Activated naive CD8-positive, alpha-beta T cell treated with anti-CD3 and anti-CD28 coated beads for 36 hours (primary cell): ENCODE measurements at regions not wholly inside any gene's neighbourhood (a gene's known extent, or its start where the extent isn't known, plus 50 kb on each side); places are given as distances from the start of the nearest gene placed in this dataset.

Experiments used
- DNase-seq: peaks from one replicate; pipeline ENCODE4 v3.0.0; 2021
- H3K27ac Mint-ChIP-seq: one replicate; pipeline ENCODE4 v1.8.0; 2022; ENCODE audit warnings: mild to moderate bottlenecking, moderate library complexity, mixed read lengths
- H3K27me3 Mint-ChIP-seq: one replicate; pipeline ENCODE4 v1.8.0; 2022; ENCODE audit warnings: mild to moderate bottlenecking, mixed read lengths
- H3K36me3 Mint-ChIP-seq: one replicate; pipeline ENCODE4 v1.8.0; 2021; ENCODE audit warnings: mild to moderate bottlenecking, mixed read lengths
- H3K4me1 Mint-ChIP-seq: one replicate; pipeline ENCODE4 v1.8.0; 2021; ENCODE audit warnings: mixed read lengths
- H3K4me3 Mint-ChIP-seq: one replicate; pipeline ENCODE4 v1.8.0; 2022; ENCODE audit warnings: mild to moderate bottlenecking, moderate library complexity, mixed read lengths
- H3K9me3 Mint-ChIP-seq: one replicate; pipeline ENCODE4 v1.8.0; 2022; ENCODE audit warnings: mixed read lengths

DNA sequence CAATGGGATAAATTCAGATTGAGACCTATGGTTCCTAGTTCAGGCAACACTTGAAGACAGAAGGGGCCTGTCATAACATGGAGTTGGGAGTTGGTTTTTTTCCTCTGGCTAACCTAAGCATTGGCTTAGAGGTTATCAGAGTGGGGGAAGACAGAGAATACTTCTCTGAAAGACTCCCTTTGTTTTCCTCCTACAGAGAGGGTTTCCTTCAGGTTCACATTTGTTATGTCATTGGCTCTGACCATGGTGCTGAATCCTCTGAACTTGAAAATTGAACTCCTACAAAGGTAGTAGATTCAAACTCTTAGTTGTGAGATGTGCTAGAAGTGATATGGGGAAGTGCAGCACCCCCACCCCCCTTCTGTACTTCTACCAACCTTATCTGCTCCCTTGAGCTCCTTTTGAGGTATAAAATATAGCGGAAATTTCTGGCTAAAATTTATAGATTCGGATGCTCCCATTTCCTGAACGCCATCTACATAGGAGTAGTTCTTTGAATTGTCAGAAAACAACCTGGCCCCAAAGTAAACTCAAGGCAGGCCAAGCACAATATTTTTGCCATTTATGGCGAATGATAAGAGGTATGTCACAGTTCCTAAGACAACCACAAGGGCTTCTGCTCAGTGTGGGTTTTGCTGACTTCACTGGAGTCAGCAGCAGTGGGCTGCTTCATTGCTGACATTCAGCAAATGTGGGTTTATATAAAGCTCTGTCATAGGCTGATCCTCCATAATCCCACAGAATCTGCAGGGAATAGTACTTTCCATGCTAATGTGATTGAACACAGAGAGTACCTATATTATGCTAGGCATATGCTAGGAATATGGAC is 131.6 kb upstream of the KLF14 start:
- Mint-ChIP-seq H3K27me3 (no peaks in the 10 kb centered on the region), H3K4me3 (no peak overlapping the region), H3K4me1 (no peaks in the 10 kb centered on the region), H3K27ac (peak overlapping the region; percentile 16), H3K9me3 (peaks cover 20% of the 10 kb centered on the region), H3K36me3 (peaks cover 91% of the 10 kb centered on the region)
- no peak for DNase-seq

DNA sequence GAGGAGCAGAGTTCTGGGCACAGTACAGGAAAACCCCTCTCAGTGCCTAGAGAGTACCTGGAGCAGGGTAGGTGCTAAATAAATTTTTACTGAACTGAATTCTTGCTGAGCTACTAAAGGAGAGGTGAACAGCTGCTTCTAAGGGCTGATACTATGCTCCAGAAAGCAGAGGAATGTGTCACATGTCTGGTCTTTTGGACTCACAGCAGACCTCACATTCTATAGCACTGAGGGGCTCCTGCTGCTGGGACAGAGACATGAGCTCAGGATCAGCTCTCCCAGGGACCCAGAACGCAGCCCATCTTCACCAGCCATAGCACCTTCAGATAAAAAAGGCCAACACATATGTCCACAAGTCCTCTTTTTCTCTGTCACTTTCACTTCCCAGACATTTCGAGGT is 133.0 kb upstream of the KLF14 start:
- H3K36me3 Mint-ChIP-seq, result peaks cover 86% of the 10 kb centered on the region
- H3K4me3 Mint-ChIP-seq, result no peak overlapping the region
- H3K9me3 Mint-ChIP-seq, result peaks cover 10% of the 10 kb centered on the region
- DNase-seq, result no peak
- peaks cover 2% of the 10 kb centered on the region for H3K4me1 Mint-ChIP-seq
- no peaks in the 10 kb centered on the region for H3K27me3 Mint-ChIP-seq
- no peak overlapping the region for H3K27ac Mint-ChIP-seq

DNA sequence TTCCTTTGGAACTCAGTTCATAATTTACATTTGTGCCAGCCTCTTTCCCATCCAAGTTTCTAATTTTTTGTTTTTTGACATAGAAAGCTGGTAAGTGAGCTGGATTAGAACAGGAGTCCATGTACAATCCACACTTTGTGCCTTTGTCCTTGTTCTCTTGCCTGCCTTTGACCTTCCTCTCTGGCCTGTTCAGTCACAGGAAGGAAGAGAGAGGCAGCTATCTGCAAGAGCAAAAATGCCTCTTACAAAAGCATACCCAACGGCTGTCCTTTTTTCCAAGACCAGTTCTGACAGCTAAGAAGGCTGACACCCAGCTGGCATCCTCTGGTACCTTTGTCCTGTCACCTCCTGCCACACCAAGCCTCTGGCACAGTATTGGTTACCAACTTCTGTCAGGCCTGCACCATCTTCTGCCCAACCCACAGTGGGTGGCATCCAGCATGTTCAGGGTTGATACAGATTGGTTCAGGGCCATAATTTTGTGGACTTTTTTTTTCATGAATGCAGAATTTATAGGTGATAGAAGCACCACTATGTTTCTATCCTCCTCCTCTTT is 133.7 kb upstream of the KLF14 start:
- Mint-ChIP-seq H3K27me3 (peaks cover 4% of the 10 kb centered on the region), H3K9me3 (peaks cover 6% of the 10 kb centered on the region), H3K36me3 (peaks cover 86% of the 10 kb centered on the region), H3K4me3 (no peak overlapping the region), H3K27ac (peak overlapping the region; percentile 70), H3K4me1 (peaks cover 7% of the 10 kb centered on the region)
- DNase-seq, result no peak

DNA sequence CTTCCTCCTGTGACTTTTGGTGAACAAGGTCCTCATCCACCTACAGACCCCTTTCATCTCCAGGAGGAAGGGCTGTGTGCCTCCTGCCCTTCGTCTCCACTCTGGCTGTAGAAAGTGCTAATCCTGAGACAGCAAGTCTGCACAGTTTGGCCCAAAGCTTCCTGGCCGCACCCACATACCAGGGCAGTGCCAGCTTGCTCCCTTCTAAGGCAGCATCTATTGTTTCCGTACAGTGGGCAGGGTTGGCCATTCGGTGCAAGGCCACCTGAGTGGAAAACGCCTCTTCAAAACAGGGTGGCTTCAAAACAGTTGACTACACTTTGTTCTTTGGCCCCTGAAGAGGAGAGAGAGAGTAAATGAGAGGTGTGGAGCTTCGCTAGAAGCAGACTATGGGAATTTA is 134.1 kb upstream of the KLF14 start:
- peaks cover 84% of the 10 kb centered on the region for H3K36me3 Mint-ChIP-seq
- peaks cover 4% of the 10 kb centered on the region for H3K9me3 Mint-ChIP-seq
- no peak overlapping the region for H3K4me3 Mint-ChIP-seq
- no peak for DNase-seq
- H3K4me1 Mint-ChIP-seq, result peaks cover 8% of the 10 kb centered on the region
- peak overlapping the region; percentile 70 for H3K27ac Mint-ChIP-seq
- H3K27me3 Mint-ChIP-seq, result peaks cover 5% of the 10 kb centered on the region

DNA sequence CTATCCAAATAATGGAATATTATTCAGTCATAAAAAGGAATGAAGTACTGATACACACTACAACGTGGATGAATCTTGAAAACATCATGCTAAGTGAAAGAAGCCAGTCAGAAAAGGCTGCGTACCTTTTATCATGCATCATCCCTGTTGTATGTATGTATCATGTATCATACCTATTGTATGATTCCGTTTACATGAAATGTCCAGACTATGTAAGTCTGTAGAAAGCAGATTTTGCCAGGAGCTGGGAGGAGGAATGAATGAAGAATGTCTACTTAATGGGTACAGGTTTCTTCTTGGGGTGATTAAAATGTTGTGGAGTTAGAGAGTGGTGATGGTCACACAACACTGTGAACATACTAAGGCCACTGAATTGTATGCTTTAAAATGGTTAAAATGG is 135.9 kb upstream of the KLF14 start:
- no peak for DNase-seq
- Mint-ChIP-seq H3K4me1 (peaks cover 8% of the 10 kb centered on the region), H3K9me3 (peaks cover 2% of the 10 kb centered on the region), H3K36me3 (peaks cover 85% of the 10 kb centered on the region), H3K27ac (peak overlapping the region; percentile 13), H3K27me3 (peaks cover 5% of the 10 kb centered on the region), H3K4me3 (no peak overlapping the region)

DNA sequence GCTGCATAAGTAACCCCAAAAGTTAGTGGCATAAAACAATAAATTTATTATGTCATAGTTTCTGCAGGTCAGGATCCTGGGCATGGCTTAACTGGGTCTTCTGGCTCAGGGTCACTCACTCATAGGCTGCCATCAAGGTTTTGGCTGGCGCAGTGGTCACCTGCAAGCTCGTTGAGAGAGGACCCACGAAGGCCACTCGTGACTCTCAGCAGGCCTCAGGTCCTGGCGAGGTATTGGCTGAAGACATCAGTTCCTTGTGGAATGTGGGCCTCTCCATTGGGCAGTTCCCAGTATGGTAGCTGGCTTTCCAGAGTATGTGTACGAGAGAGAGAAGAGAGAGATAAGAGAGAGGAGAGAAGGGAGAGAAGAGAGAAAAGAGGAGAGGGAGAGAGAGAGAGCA is 138.3 kb upstream of the KLF14 start:
- Mint-ChIP-seq H3K27me3 (peaks cover 5% of the 10 kb centered on the region), H3K9me3 (no peaks in the 10 kb centered on the region), H3K4me3 (no peak overlapping the region), H3K4me1 (peaks cover 19% of the 10 kb centered on the region), H3K36me3 (peaks cover 78% of the 10 kb centered on the region), H3K27ac (peak overlapping the region; percentile 10)
- no peak for DNase-seq

DNA sequence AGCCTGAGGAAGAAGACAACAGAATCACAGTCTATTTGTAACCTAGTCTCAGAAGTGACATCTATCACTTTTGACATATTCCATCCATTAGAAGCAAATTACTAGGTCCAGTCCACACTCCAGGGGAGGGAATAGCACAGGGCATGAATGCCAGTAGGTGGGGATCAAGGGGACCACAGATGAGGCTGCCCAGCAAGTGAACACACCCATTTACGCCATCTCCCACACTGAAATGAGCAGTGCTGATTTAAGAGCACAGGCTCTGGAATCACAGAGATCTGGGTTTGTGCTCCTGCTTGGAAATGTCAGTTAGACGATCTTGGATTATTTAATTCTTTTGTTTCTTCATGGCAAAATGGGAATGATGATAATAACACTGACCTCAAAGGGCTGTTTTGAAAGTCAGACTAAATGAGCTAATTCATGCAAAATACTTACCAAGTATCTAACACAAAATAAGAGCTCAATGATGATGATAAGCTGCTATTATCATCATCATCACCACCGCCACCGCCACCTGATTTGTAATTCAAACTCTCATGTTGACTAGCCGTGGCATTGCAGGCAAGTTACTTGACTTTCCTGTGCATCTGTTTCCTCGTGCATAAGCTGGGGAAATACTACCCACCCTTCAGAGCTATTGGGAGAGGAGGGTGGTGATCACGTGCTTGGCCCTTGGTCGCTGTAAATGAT is 138.9 kb upstream of the KLF14 start:
- no peak for DNase-seq
- H3K27ac Mint-ChIP-seq, result peak overlapping the region; percentile 46
- peaks cover 5% of the 10 kb centered on the region for H3K27me3 Mint-ChIP-seq
- peaks cover 23% of the 10 kb centered on the region for H3K4me1 Mint-ChIP-seq
- H3K9me3 Mint-ChIP-seq, result no peaks in the 10 kb centered on the region
- H3K36me3 Mint-ChIP-seq, result peaks cover 78% of the 10 kb centered on the region
- H3K4me3 Mint-ChIP-seq, result no peak overlapping the region

DNA sequence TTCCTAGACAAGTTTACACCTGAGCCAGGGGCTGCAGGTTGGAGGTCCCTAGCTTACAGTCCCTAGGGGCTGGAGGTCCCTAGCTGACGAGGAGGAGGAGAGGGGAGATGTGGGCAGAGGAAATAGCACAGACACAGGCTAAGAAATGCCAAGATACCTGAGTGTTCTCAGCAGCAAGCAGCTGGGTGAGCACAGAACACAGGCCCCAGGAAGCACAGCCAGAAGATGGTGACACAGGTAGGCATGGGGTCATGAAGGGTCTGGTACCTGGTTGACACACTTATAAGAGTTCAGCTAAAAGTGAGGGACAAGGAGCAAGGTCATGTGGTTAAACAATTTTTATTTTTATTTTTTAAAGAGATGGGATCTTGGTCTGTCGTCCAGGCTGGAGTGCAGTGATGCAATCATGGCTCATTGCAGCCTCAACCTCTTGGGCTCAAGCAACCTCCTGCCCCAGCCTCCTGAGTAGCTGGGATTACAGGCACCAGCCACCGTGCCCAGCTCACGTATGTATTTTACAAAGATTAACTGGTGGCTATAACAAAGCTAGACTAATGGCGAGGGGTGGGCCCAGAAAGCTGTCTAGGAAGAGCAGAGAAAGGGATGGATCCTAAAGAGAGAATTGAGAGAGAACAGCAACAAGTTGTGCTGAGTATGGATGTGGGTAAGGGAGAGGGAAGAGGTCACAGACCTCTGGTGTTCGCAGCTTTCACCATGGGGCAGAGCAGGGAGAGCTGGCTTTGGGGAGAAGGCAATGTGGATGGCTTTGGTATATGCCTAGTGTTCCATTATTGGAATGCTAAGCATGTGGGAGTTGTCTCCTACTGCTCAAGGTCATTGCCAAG is 140.3 kb upstream of the KLF14 start:
- Mint-ChIP-seq H3K9me3 (no peaks in the 10 kb centered on the region), H3K36me3 (peaks cover 76% of the 10 kb centered on the region), H3K4me1 (peaks cover 30% of the 10 kb centered on the region), H3K27ac (peak overlapping the region; percentile 57), H3K27me3 (peaks cover 5% of the 10 kb centered on the region), H3K4me3 (no peak overlapping the region)
- no peak for DNase-seq

DNA sequence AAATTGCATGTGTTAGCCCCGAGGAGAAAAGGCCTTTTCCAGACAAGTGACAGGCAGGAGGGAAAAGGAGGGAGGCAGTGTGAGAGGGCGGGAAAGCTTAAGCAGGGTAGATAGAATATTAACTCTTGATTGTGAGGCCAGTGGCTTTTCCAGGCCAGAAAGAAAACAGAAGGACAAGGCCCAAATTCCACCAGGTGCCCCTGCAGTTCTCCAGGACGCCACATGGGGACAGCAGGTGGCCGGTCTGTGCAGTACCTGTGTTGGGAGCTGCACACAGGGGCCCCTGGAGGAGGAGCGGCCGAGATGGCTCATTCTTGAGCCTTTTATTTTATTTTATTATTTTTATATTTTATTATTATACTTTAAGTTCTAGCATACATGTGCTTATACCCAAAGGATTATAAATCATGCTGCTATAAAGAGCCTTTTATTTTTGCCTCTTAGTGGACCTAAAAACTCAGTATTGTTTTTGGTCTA is 141.3 kb upstream of the KLF14 start:
- H3K4me1 Mint-ChIP-seq, result peaks cover 30% of the 10 kb centered on the region
- no peak overlapping the region for H3K4me3 Mint-ChIP-seq
- no peaks in the 10 kb centered on the region for H3K9me3 Mint-ChIP-seq
- peak overlapping the region; percentile 69 for H3K27ac Mint-ChIP-seq
- peaks cover 5% of the 10 kb centered on the region for H3K27me3 Mint-ChIP-seq
- DNase-seq, result peak; percentile 57
- peaks cover 73% of the 10 kb centered on the region for H3K36me3 Mint-ChIP-seq

DNA sequence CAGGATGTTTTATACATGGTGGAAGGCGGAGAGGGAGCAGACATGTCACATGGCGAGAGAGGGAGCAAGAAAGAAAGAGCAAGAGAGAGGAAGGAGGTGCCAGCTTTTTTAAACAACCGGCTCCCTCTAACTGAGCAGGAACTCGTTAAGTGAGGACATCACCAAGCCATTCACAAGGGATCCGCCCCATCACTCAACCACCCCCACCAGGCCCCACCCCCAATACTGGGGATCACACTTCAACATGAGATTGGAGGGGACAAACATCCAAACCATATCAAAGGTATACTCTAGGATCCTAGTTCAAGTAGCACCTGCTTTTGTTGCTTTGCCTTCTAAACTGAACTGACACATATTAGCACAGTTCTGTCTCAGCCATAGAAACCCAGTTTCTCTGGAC is 141.9 kb upstream of the KLF14 start:
- H3K36me3 Mint-ChIP-seq, result peaks cover 71% of the 10 kb centered on the region
- H3K9me3 Mint-ChIP-seq, result no peaks in the 10 kb centered on the region
- H3K27me3 Mint-ChIP-seq, result peaks cover 5% of the 10 kb centered on the region
- no peak for DNase-seq
- H3K4me1 Mint-ChIP-seq, result peaks cover 35% of the 10 kb centered on the region
- peak overlapping the region; percentile 69 for H3K27ac Mint-ChIP-seq
- H3K4me3 Mint-ChIP-seq, result no peak overlapping the region

DNA sequence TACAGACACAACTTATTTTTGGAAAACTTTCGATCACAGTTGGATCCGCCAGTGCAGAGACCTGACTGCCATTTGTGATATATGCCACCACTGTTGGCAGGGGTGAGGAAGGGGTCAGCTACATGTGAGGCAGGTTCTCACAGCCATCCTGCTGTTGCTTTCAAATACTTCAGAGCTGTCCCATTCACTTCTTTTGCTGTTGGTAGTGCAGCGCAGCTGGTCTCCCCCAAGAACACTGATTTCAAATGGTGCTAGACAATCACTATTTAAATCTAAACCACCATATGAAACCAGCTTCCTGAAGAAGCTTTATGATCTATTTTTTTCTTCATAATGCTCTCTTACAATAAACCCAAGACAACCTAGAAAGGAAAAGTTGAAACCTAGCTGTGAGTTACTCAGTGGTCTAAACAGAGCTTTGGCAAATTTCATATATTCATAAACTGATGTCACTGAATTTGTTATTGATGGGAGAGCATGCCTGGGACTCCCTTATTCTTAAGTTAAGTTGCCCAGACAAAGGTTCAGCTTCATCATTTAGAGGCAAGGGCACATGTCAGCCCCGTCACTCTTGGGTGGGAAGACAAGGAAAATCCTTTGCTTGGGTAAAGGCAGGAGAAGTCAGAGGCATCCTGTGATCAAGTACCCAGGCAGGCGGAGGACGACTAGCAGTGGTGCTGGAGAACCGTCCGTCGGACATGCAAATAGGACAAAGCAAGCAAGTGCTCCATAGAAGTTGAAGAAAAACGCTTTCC is 143.4 kb upstream of the KLF14 start:
- Mint-ChIP-seq H3K4me3 (no peak overlapping the region), H3K27me3 (peaks cover 4% of the 10 kb centered on the region), H3K4me1 (peaks cover 35% of the 10 kb centered on the region), H3K27ac (peak overlapping the region; percentile 11), H3K9me3 (no peaks in the 10 kb centered on the region), H3K36me3 (peaks cover 75% of the 10 kb centered on the region)
- DNase-seq, result no peak

DNA sequence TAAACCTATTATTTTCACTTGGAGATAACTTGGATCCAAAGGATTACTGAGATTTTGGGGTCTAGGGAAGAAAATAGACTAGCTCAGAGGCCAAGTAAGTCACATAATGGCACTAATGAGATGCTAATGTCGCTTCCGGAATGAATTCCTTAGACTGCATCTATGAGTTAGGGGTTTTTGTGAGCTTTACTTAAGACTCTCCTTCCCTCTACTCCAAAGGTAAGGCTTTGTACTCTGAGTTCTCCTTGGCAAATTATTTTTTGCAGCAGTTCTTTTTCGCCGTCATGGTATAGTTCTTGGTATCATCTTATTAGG is 143.9 kb upstream of the KLF14 start:
- H3K27ac Mint-ChIP-seq, result no peak overlapping the region
- no peaks in the 10 kb centered on the region for H3K9me3 Mint-ChIP-seq
- H3K27me3 Mint-ChIP-seq, result no peaks in the 10 kb centered on the region
- no peak for DNase-seq
- H3K4me3 Mint-ChIP-seq, result no peak overlapping the region
- H3K4me1 Mint-ChIP-seq, result peaks cover 36% of the 10 kb centered on the region
- peaks cover 77% of the 10 kb centered on the region for H3K36me3 Mint-ChIP-seq

DNA sequence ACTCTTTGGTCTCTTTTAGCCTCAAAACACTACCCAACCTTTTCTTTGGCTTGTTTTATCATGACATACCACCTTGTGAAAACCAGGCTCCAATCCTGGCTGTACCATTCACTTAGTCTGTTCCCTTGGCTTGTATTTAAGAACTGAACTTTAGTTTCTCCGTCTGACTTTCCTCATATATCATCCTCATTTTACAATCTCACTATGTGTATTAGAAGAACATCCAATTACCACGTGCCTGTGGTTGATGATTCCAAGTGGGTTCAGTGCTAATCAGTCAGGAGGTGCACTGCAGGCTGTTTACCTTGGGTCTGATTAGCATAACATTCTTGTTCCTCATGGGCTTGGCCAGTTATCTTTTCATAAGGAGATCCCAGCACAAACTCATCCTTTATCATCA is 144.8 kb upstream of the KLF14 start:
- no peak for DNase-seq
- Mint-ChIP-seq H3K27ac (peak overlapping the region; percentile 36), H3K4me1 (peaks cover 38% of the 10 kb centered on the region), H3K4me3 (no peak overlapping the region), H3K27me3 (no peaks in the 10 kb centered on the region), H3K9me3 (no peaks in the 10 kb centered on the region), H3K36me3 (peaks cover 72% of the 10 kb centered on the region)

DNA sequence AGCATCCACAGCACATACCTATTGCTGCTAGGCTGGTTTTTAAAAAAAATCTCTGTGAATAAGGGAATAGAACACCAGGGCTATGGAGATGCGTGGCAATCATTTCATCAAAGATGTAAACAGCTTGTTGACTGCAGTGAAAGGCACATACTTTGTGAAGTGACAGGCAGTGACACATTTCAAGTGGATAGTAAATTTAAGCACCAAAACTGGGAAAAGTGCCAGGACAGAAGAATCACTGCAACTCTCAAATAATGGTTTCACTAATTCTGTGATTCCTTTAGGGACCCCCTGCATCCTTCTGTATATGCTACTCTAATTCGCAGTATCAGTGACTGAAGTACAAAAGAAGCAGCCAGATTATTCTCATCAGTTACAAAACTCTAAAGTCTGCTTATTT is 145.2 kb upstream of the KLF14 start:
- Mint-ChIP-seq H3K27me3 (no peaks in the 10 kb centered on the region), H3K36me3 (peaks cover 70% of the 10 kb centered on the region), H3K27ac (peak overlapping the region; percentile 36), H3K4me1 (peaks cover 38% of the 10 kb centered on the region), H3K4me3 (no peak overlapping the region), H3K9me3 (no peaks in the 10 kb centered on the region)
- DNase-seq, result no peak
